Neural cell (in vitro differentiated cells): ENCODE measurements at regions not wholly inside any gene's neighbourhood (a gene's known extent, or its start where the extent isn't known, plus 50 kb on each side); places are given as distances from the start of the nearest gene placed in this dataset.

Source experiments
- H2AFZ ChIP-seq: fragments of 200-600, 300-800 bp; sonication (generic), shearing (Covaris generic); 2 replicates; pipeline ENCODE4 v1.6.0; 2014; ENCODE audit warnings: low read depth, mild to moderate bottlenecking, antibody characterized with exemption, low read length, moderate library complexity
- H3F3A ChIP-seq: fragments of 200-600 bp; shearing (Covaris generic); 2 replicates; pipeline ENCODE4 v1.6.1; 2016; ENCODE audit warnings: mild to moderate bottlenecking, moderate library complexity, mixed read lengths, antibody characterized with exemption, low read length; ENCODE audit not compliant: insufficient read depth, poor library complexity, severe bottlenecking
- H3K27ac ChIP-seq: fragments of 200-600, 300-800 bp; sonication (generic), shearing (Covaris generic); 2 replicates; pipeline ENCODE4 v1.5.1; 2014; ENCODE audit warnings: mild to moderate bottlenecking, low read length, moderate library complexity
- H3K27me3 ChIP-seq: fragments of 300-800, 200-600 bp; sonication (generic), shearing (Covaris generic); 2 replicates; pipeline ENCODE4 v1.6.0; 2014; ENCODE audit warnings: mild to moderate bottlenecking, low read depth, low read length, moderate library complexity; ENCODE audit not compliant: insufficient read depth
- H3K36me3 ChIP-seq: fragments of 300-800, 200-600 bp; sonication (generic), shearing (Covaris generic); 2 replicates; pipeline ENCODE4 v1.5.1; 2014; ENCODE audit warnings: mild to moderate bottlenecking, antibody characterized with exemption, low read length, moderate library complexity; ENCODE audit not compliant: insufficient read depth
- H3K4me2 ChIP-seq: fragments of 300-800, 200-600 bp; sonication (generic), shearing (Covaris generic); 2 replicates; pipeline ENCODE4 v1.6.0; 2014; ENCODE audit warnings: mild to moderate bottlenecking, low read length
- H3K4me3 ChIP-seq: fragments of 300-800, 200-600 bp; sonication (generic), shearing (Covaris generic); 2 replicates; pipeline ENCODE4 v1.5.1; 2014; ENCODE audit warnings: mild to moderate bottlenecking, low read length, moderate library complexity
- H3K79me2 ChIP-seq: fragments of 200-600 bp; shearing (Covaris generic); replicated peaks from 2 replicates; pipeline ENCODE4 v1.6.0; 2014; ENCODE audit warnings: mild to moderate bottlenecking, low read length, moderate library complexity; ENCODE audit not compliant: insufficient read depth
- H3K9ac ChIP-seq: fragments of 300-800, 200-600 bp; sonication (generic), shearing (Covaris generic); 2 replicates; pipeline ENCODE4 v1.6.1; 2016; ENCODE audit warnings: mild to moderate bottlenecking, low read length, mixed read lengths
- H3K9me2 ChIP-seq: fragments of 200-600 bp; shearing (Covaris generic); 2 replicates; pipeline ENCODE4 v1.6.1; 2016; ENCODE audit warnings: mild to moderate bottlenecking, low read length, mixed read lengths; ENCODE audit not compliant: insufficient read depth
- H3K9me3 ChIP-seq: fragments of 200-600, 300-800 bp; sonication (generic), shearing (Covaris generic); 2 replicates; pipeline ENCODE4 v1.6.1; 2016; ENCODE audit warnings: mild to moderate bottlenecking, mixed run types, low read length, moderate library complexity, mixed read lengths
- H4K20me1 ChIP-seq: fragments of 200-600 bp; shearing (Covaris generic); 2 replicates; pipeline ENCODE4 v1.6.1; 2016; ENCODE audit warnings: mild to moderate bottlenecking, mixed run types; ENCODE audit not compliant: insufficient read depth
- CTCF ChIP-seq: fragments of 450-650 bp; IDR thresholded peaks from 2 replicates; pipeline ENCODE4 v1.5.1; 2014; ENCODE audit warnings: antibody characterized with exemption, mild to moderate bottlenecking, moderate library complexity; ENCODE audit not compliant: poor library complexity, severe bottlenecking
- EP300 ChIP-seq: fragments of 450-650 bp; conservative IDR thresholded peaks from 2 replicates; pipeline ENCODE4 v1.6.1; 2014; ENCODE audit warnings: antibody characterized with exemption, mild to moderate bottlenecking, moderate library complexity; ENCODE audit not compliant: poor library complexity, severe bottlenecking
- EZH2 ChIP-seq: fragments of 200-600, 300-800 bp; shearing (Covaris generic), sonication (generic); IDR thresholded peaks from 2 replicates; pipeline ENCODE4 v1.6.1; 2014; ENCODE audit warnings: antibody characterized with exemption, low read length, borderline replicate concordance, mild to moderate bottlenecking; ENCODE audit not compliant: insufficient read depth, poor library complexity, severe bottlenecking
- MXI1 ChIP-seq: fragments of 450-650 bp; conservative IDR thresholded peaks from 2 replicates; pipeline ENCODE4 v1.6.1; 2014; ENCODE audit warnings: antibody characterized with exemption, mild to moderate bottlenecking; ENCODE audit not compliant: poor library complexity, severe bottlenecking
- POLR2AphosphoS5 ChIP-seq: IDR thresholded peaks from 2 replicates; pipeline ENCODE4 v1.6.1; 2012
- RAD21 ChIP-seq: fragments of 450-650 bp; conservative IDR thresholded peaks from 2 replicates; pipeline ENCODE4 v1.6.1; 2014; ENCODE audit warnings: antibody characterized with exemption, mild to moderate bottlenecking, moderate library complexity
- REST ChIP-seq: IDR thresholded peaks from 2 replicates; pipeline ENCODE4 v1.6.1; 2012; ENCODE audit warnings: borderline replicate concordance
- SMC3 ChIP-seq: fragments of 450-650 bp; conservative IDR thresholded peaks from 2 replicates; pipeline ENCODE4 v1.6.1; 2014; ENCODE audit warnings: antibody characterized with exemption, mild to moderate bottlenecking, moderate library complexity; ENCODE audit not compliant: poor library complexity
- TAF1 ChIP-seq: IDR thresholded peaks from 2 replicates; pipeline ENCODE4 v1.6.1; 2012; ENCODE audit warnings: low read depth

- Histone ChIP-seq H3K9ac (no peak overlapping the region), H4K20me1 (no peaks in the 10 kb centered on the region), H2AFZ (no peak overlapping the region), H3F3A (no peaks in the 10 kb centered on the region), H3K4me3 (no peak overlapping the region), H3K9me3 (no peaks in the 10 kb centered on the region), H3K9me2 (no peaks in the 10 kb centered on the region), H3K36me3 (no peaks in the 10 kb centered on the region), H3K27ac (no peak overlapping the region), H3K4me2 (no peak overlapping the region), H3K27me3 (no peaks in the 10 kb centered on the region), H3K79me2 (no peaks in the 10 kb centered on the region)
- TF ChIP-seq EZH2 (no peak), RAD21 (no peak), SMC3 (no peak), CTCF (no peak), MXI1 (no peak), TAF1 (no peak), EP300 (no peak), POLR2AphosphoS5 (no peak), REST (no peak)
Observed at GRCh38 chr14:94844593-94845152, 74.8 kb upstream of the GSC start.

- no peaks in the 10 kb centered on the region for H3K79me2 ChIP-seq
- no peaks in the 10 kb centered on the region for H3F3A ChIP-seq
- H3K9ac ChIP-seq: no peak overlapping the region
- H3K36me3 ChIP-seq: no peaks in the 10 kb centered on the region
- no peaks in the 10 kb centered on the region for H4K20me1 ChIP-seq
- no peak overlapping the region for H3K4me2 ChIP-seq
- no peak overlapping the region for H2AFZ ChIP-seq
- H3K27me3 ChIP-seq: no peaks in the 10 kb centered on the region
- no peak for TF ChIP-seq POLR2AphosphoS5
- TF ChIP-seq SMC3: no peak
- TF ChIP-seq CTCF: no peak
- no peak for TF ChIP-seq EP300
- no peak for TF ChIP-seq RAD21
- no peak for TF ChIP-seq REST
- no peak for TF ChIP-seq EZH2
- TF ChIP-seq MXI1: no peak
- TF ChIP-seq TAF1: no peak
- H3K4me3 ChIP-seq: no peak overlapping the region
- no peaks in the 10 kb centered on the region for H3K9me2 ChIP-seq
- no peak overlapping the region for H3K27ac ChIP-seq
- no peaks in the 10 kb centered on the region for H3K9me3 ChIP-seq
Observed at GRCh38 chr14:94840467-94840866, 70.6 kb upstream of the GSC start.
